ENCODE measurements at regions not wholly inside any gene's neighbourhood (a gene's known extent, or its start where the extent isn't known, plus 50 kb on each side); places are given as distances from the start of the nearest gene placed in this dataset.

DNA sequence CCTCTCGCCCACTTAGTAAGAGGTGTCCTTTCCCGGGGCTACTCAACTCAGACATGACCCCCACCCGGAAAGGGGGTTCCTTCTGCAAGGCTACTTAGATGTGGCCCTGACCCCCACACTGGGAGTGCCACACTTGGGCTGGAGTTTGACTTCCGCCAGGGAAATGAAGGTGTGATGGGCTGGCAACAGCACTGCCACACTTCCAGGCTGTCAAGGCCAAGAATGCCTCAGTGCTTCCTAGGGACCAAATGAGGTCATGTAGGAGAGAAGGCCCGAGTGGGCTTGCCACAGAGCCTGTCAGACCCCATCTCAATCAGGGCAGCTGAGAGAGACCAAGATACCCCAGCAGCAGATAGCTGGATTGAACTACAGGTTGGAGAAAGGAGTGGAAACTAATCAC, 55.5 kb downstream of the DRD1 start:
- Mint-ChIP-seq H3K36me3 (ENCODE audit: low read depth) (no peaks in the 10 kb centered on the region), H3K4me3 (no peak overlapping the region), H3K4me1 (ENCODE audit: low read depth) (no peaks in the 10 kb centered on the region), H3K27me3 (ENCODE audit: low read depth) (no peaks in the 10 kb centered on the region), H3K27ac (no peak overlapping the region), H3K9me3 (ENCODE audit: insufficient read depth) (no peaks in the 10 kb centered on the region)
- POLR2A ChIA-PET, result no interaction called here
- DNase-seq (no peak), ATAC-seq (no peak)
- CTCF ChIA-PET, result no interaction called here

DNA sequence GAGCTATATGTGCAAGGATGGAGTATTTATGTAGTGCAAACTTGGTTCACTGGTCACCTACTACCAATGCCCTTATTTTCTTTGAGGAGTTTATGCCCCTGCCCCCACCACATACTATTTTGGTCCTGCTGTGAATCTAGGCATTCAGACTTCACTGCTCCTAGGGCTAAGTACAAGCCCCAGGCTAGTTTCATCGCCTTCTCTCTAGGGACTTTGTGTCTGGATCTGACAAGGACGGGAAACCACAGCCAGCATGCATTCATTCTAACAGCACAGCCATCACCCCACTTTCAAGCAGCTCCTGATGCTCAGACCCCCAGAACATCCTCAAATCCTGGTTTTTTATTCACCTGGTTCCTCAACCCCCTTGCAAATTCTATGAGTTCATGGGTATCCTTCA, 56.8 kb downstream of the DRD1 start:
- no peaks in the 10 kb centered on the region for H3K9me3 Mint-ChIP-seq (ENCODE audit: insufficient read depth)
- DNase-seq (no peak), ATAC-seq (no peak)
- no peaks in the 10 kb centered on the region for H3K36me3 Mint-ChIP-seq (ENCODE audit: low read depth)
- POLR2A ChIA-PET, result no interaction called here
- CTCF ChIA-PET, result no interaction called here
- no peak overlapping the region for H3K27ac Mint-ChIP-seq
- no peak overlapping the region for H3K4me3 Mint-ChIP-seq
- no peaks in the 10 kb centered on the region for H3K4me1 Mint-ChIP-seq (ENCODE audit: low read depth)
- H3K27me3 Mint-ChIP-seq (ENCODE audit: low read depth), result peaks cover 3% of the 10 kb centered on the region

DNA sequence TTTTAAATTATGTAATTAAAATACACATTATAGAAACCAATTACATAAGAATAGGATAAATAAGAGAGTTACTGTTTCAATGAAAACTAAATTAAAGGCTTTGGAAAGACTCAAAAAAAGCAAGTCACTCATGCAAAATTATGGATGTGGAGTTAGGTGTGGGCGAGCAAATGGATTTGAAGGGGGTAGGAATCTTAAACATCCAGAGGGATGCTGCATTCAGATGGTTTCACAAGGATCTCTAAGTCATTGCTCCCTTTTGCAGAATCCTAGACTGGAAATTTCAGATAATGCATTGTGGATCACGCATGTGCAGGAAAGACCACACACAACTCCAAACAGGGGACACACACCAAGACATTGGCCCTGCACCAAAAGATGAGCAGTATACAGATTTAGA, 57.5 kb downstream of the DRD1 start:
- H3K4me1 Mint-ChIP-seq (ENCODE audit: low read depth), result no peaks in the 10 kb centered on the region
- no peak for DNase-seq
- peaks cover 3% of the 10 kb centered on the region for H3K27me3 Mint-ChIP-seq (ENCODE audit: low read depth)
- H3K9me3 Mint-ChIP-seq (ENCODE audit: insufficient read depth), result no peaks in the 10 kb centered on the region
- no peak overlapping the region for H3K4me3 Mint-ChIP-seq
- no peaks in the 10 kb centered on the region for H3K36me3 Mint-ChIP-seq (ENCODE audit: low read depth)
- H3K27ac Mint-ChIP-seq, result no peak overlapping the region
- ChIA-PET POLR2A (no interaction called here), CTCF (no interaction called here)
- ATAC-seq, result no peak

DNA sequence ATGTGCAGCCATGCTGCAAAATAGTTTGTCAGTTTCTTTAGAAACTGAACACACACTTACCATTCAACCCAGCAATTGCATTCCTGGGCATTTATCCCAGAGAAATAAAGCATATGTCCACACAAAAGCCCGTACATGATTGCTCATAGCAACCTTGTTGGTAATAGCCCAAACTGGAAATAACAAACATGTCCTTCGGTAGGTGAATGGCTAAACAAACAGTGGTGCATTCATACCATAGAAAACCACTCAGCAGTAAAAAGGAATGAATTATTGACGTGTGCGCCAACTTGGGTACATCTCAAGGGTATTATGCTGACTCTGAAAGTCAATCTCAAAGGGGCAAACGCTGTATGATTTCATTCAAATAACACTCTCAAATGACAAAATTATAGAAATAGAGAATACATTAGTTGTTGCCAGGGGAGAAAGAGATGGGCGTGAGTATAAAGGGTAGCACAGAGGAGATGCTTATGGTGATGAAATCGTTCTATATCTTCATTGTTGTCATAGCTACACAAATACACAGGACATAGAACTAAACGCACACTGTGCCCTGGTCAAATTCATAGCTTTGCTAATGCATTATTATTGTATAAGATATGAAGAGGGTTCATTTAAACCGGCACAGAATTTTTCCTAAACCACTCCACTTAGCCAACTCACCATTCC, 58.2 kb downstream of the DRD1 start:
- Mint-ChIP-seq H3K4me1 (ENCODE audit: low read depth) (no peaks in the 10 kb centered on the region), H3K9me3 (ENCODE audit: insufficient read depth) (no peaks in the 10 kb centered on the region), H3K27me3 (ENCODE audit: low read depth) (peaks cover 3% of the 10 kb centered on the region), H3K4me3 (no peak overlapping the region), H3K36me3 (ENCODE audit: low read depth) (no peaks in the 10 kb centered on the region), H3K27ac (no peak overlapping the region)
- CTCF ChIA-PET, result no interaction called here
- DNase-seq (no peak), ATAC-seq (no peak)
- POLR2A ChIA-PET, result no interaction called here

DNA sequence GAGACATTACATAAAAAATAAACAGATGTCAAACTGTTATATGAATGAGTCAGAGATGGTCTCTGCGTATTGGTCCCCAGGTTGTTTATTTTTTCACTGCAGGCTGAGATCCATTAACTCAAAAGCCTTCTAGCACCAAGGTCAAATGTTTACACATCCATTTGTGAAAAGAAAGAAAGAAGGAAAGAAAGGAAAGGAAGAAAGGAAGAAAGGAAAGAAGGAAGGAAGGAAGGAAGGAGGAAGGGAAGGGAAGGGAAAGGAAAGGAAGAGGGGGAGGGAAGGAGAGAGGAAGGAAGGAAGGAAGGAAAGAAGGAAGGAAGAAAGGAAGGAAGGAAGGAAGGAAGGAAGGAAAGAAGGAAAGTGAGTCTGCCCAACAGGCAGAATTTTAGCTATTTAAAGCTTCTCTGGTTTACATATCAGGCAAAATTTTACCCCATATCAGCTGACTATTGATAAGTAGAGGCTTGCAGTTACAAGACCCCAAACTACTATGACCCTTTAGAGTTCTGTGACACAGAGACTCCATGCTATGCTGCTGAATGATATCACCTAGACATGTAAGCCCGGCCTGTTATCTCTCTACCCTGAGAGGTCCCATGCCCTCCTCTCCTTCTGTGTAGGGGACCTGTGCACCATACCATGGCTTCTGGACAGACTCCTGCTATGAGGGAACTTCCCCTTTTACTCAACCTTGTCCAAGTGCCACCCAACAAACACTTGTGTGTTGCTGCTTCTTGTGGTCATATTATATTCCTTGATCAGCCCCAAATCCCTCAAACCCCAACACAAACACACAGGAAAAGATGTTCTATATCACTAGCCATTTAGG, 59.0 kb downstream of the DRD1 start:
- ATAC-seq, result no peak
- Mint-ChIP-seq H3K27me3 (ENCODE audit: low read depth) (peaks cover 3% of the 10 kb centered on the region), H3K4me1 (ENCODE audit: low read depth) (no peaks in the 10 kb centered on the region), H3K27ac (no peak overlapping the region), H3K9me3 (ENCODE audit: insufficient read depth) (no peaks in the 10 kb centered on the region), H3K36me3 (ENCODE audit: low read depth) (no peaks in the 10 kb centered on the region), H3K4me3 (no peak overlapping the region)
- CTCF ChIA-PET, result no interaction called here
- DNase-seq, result no peak
- POLR2A ChIA-PET, result no interaction called here

DNA sequence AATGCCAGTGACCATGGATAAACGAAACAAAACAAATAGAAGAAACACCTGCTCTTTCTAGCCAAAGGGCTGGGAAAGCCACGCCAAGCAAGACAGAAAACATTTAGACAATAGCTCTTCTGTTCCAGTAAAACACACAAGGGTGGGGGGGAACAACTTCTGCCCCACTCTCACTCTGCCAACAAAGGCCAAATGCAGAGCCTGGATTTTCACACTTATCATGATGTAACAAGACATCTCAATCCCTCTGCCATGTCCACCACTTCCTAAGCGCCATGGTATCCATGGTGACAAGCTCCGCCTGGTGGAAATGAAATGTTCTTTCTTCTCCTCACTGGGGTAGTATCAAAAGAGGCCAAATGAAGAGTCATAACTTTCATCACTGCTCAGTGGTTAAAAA, 60.6 kb downstream of the DRD1 start:
- H3K36me3 Mint-ChIP-seq (ENCODE audit: low read depth), result no peaks in the 10 kb centered on the region
- peaks cover 12% of the 10 kb centered on the region for H3K27me3 Mint-ChIP-seq (ENCODE audit: low read depth)
- CTCF ChIA-PET, result no interaction called here
- POLR2A ChIA-PET, result no interaction called here
- DNase-seq (no peak), ATAC-seq (no peak)
- no peak overlapping the region for H3K27ac Mint-ChIP-seq
- H3K4me3 Mint-ChIP-seq, result no peak overlapping the region
- H3K9me3 Mint-ChIP-seq (ENCODE audit: insufficient read depth), result no peaks in the 10 kb centered on the region
- no peaks in the 10 kb centered on the region for H3K4me1 Mint-ChIP-seq (ENCODE audit: low read depth)

DNA sequence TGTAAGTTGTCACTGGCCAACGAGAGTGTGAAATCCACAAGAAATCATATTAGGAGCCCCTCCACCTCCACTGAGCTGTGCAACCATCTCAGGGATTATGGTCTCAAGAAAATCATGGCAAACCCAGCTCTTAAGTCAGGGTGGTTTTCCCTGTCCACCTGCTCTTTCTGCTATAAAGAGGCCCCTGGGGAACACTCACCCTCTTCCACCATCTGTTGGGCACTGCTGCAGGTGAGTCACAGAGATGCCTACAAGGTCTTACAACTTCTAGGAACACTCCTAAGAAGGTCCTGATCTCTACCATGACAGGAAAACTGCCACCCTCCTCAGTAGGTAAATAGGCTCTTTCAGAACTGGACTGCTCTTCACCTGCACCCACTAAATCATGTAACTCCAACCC, 61.8 kb downstream of the DRD1 start:
- no peaks in the 10 kb centered on the region for H3K9me3 Mint-ChIP-seq (ENCODE audit: insufficient read depth)
- H3K27me3 Mint-ChIP-seq (ENCODE audit: low read depth), result peaks cover 19% of the 10 kb centered on the region
- ATAC-seq, result no peak
- no peaks in the 10 kb centered on the region for H3K4me1 Mint-ChIP-seq (ENCODE audit: low read depth)
- H3K36me3 Mint-ChIP-seq (ENCODE audit: low read depth), result no peaks in the 10 kb centered on the region
- CTCF ChIA-PET, result no interaction called here
- no peak overlapping the region for H3K4me3 Mint-ChIP-seq
- no peak overlapping the region for H3K27ac Mint-ChIP-seq
- no peak for DNase-seq
- POLR2A ChIA-PET, result no interaction called here

DNA sequence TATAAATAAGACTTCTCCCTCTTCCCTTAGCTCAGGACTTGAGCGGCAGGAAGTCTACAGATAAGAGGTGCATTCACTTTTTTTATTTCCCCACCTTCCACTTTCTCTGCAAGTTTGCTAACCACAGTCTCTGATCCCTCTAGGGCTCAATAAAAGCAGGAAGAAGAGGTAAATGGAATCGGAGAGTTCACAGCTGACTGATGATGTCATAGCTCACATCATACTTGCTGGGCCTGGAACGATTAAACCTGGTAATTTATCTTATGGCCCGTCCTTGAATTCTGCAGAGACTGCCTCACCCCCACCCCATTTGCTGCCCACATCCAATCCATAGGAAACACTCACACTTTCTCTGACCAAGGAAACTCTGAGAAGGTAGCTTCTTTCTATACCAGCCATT, 62.9 kb downstream of the DRD1 start:
- H3K4me1 Mint-ChIP-seq (ENCODE audit: low read depth), result no peaks in the 10 kb centered on the region
- ChIA-PET CTCF (no interaction called here), POLR2A (no interaction called here)
- DNase-seq, result no peak
- H3K27ac Mint-ChIP-seq, result no peak overlapping the region
- no peak overlapping the region for H3K4me3 Mint-ChIP-seq
- ATAC-seq, result no peak
- no peaks in the 10 kb centered on the region for H3K9me3 Mint-ChIP-seq (ENCODE audit: insufficient read depth)
- peaks cover 19% of the 10 kb centered on the region for H3K27me3 Mint-ChIP-seq (ENCODE audit: low read depth)
- no peaks in the 10 kb centered on the region for H3K36me3 Mint-ChIP-seq (ENCODE audit: low read depth)

DNA sequence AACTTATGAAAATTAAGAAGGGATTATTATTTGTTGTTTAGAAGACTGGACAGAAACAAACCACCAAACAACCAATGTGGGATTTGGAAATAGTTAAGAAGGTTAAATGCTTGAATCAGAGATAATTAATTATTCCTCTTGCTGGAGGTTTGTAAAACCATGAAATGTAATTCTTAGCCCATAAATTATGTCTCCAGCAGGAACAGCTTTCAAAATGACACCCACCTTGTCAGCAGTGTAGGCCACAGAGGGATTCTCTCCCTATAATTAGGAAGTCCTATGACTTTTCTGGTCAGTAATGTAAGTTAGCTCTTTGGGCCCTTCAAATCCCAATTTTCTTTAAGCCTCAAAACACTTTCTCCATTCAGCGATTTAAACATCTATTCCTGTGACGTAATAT, 63.3 kb downstream of the DRD1 start:
- Mint-ChIP-seq H3K9me3 (ENCODE audit: insufficient read depth) (no peaks in the 10 kb centered on the region), H3K27ac (no peak overlapping the region), H3K27me3 (ENCODE audit: low read depth) (peaks cover 19% of the 10 kb centered on the region), H3K4me3 (no peak overlapping the region), H3K4me1 (ENCODE audit: low read depth) (no peaks in the 10 kb centered on the region), H3K36me3 (ENCODE audit: low read depth) (no peaks in the 10 kb centered on the region)
- ChIA-PET POLR2A (no interaction called here), CTCF (no interaction called here)
- DNase-seq (no peak), ATAC-seq (no peak)

DNA sequence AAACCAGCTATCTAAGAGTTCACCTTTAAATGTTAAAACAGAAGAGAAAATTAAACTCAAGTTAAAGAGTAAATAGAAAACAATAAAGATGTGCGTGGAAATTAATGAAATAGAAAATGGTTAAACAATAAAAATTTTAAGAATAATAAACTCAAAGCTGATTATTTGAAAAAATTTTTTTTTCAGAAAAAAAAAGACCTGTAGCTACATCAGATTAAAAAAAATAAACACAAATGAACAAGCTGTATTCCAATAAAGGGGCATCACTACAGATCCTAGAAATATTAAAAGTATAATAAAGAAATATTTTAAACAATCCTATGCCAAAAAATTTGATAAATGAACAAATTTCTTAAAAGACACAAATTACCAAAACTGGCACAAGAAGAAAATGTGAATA, 64.1 kb downstream of the DRD1 start:
- ATAC-seq (no peak), DNase-seq (no peak)
- no peaks in the 10 kb centered on the region for H3K4me1 Mint-ChIP-seq (ENCODE audit: low read depth)
- peaks cover 23% of the 10 kb centered on the region for H3K27me3 Mint-ChIP-seq (ENCODE audit: low read depth)
- no peaks in the 10 kb centered on the region for H3K9me3 Mint-ChIP-seq (ENCODE audit: insufficient read depth)
- ChIA-PET POLR2A (no interaction called here), CTCF (no interaction called here)
- H3K4me3 Mint-ChIP-seq, result no peak overlapping the region
- H3K27ac Mint-ChIP-seq, result no peak overlapping the region
- H3K36me3 Mint-ChIP-seq (ENCODE audit: low read depth), result no peaks in the 10 kb centered on the region

DNA sequence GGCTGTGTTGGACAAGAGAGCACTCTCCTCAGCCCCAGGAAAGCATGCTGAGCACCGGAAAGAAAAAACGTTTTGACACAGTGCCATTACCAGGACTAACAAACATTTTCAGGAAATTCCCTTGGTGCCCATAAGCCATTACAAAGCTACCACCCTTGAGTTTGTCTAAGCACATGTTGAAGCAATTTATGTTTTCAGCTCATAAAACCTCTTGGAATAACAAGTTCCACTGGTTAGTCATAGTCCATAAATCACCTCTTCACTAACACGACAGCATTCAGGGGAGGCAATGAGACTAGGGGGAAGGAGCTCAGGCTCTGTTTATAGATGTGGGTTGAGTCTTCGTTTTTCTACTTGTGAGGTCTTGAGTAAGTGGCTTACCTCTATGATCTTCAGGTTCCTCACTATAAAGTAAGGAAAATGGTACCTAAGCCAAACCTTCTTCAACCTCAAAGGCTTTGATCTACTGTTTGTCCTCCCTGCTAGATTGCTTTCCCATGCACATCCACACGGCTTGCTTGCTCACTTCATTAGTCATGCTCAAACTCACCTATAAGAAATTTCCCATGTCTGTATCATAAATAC, 65.4 kb downstream of the DRD1 start:
- no peaks in the 10 kb centered on the region for H3K9me3 Mint-ChIP-seq (ENCODE audit: insufficient read depth)
- POLR2A ChIA-PET, result no interaction called here
- no peak overlapping the region for H3K27ac Mint-ChIP-seq
- DNase-seq (no peak), ATAC-seq (no peak)
- CTCF ChIA-PET, result no interaction called here
- H3K4me1 Mint-ChIP-seq (ENCODE audit: low read depth), result no peaks in the 10 kb centered on the region
- no peaks in the 10 kb centered on the region for H3K36me3 Mint-ChIP-seq (ENCODE audit: low read depth)
- H3K4me3 Mint-ChIP-seq, result no peak overlapping the region
- H3K27me3 Mint-ChIP-seq (ENCODE audit: low read depth), result peaks cover 26% of the 10 kb centered on the region

DNA sequence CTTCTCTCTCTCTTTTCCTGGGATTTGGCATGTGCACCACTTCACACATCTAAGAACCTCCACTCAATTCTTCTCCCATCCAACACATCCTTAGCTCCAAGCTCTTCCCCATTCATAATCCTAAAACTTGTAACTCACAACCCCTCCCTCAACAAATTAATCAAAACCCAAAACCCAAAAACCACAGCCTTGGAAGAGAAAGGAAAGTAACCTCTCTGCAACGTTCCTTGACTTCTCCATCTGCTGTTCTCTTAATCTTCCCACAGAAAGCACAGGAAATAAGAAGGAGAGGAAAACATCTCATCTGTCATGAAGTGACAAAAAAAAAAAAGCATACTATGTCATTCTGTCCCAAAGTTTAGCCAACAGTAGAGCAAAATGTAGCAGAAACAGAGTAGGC, 66.2 kb downstream of the DRD1 start:
- CTCF ChIA-PET, result no interaction called here
- H3K4me3 Mint-ChIP-seq, result no peak overlapping the region
- peaks cover 26% of the 10 kb centered on the region for H3K27me3 Mint-ChIP-seq (ENCODE audit: low read depth)
- no peaks in the 10 kb centered on the region for H3K4me1 Mint-ChIP-seq (ENCODE audit: low read depth)
- no peak for DNase-seq
- H3K27ac Mint-ChIP-seq, result no peak overlapping the region
- POLR2A ChIA-PET, result no interaction called here
- H3K36me3 Mint-ChIP-seq (ENCODE audit: low read depth), result no peaks in the 10 kb centered on the region
- no peaks in the 10 kb centered on the region for H3K9me3 Mint-ChIP-seq (ENCODE audit: insufficient read depth)
- ATAC-seq, result no peak

Measured in activated CD8-positive, alpha-beta T cell treated with anti-CD3 and anti-CD28 coated beads, Interleukin-2, amount 10 ng/mL, durations not matched to agents 7 days and 5 days (primary cell).